ENCODE measurements at regions not wholly inside any gene's neighbourhood (a gene's known extent, or its start where the extent isn't known, plus 50 kb on each side); places are given as distances from the start of the nearest gene placed in this dataset.

GRCh38 chr7:86955895-86956503, 103.5 kb downstream of the ELAPOR2 start:
- H3K4me3 ChIP-seq (replicated peaks in 1 of 2; ENCODE audit: low read depth in 2 of 2, low read length in 2 of 2) = no peak overlapping the region
- no peak for DNase-seq (ENCODE audit: low read depth in 2 of 2)
- no peak for TF ChIP-seq CTCF (IDR thresholded peaks at IDR 0.05; ENCODE audit: low read depth, low read length)

GRCh38 chr7:86954971-86955370, 104.5 kb downstream of the ELAPOR2 start:
- DNase-seq (ENCODE audit: low read depth in 2 of 2) = no peak
- no peak for TF ChIP-seq CTCF (IDR thresholded peaks at IDR 0.05; ENCODE audit: low read depth, low read length)
- no peak overlapping the region for H3K4me3 ChIP-seq (replicated peaks in 1 of 2; ENCODE audit: low read depth in 2 of 2, low read length in 2 of 2)

GRCh38 chr7:86953653-86954336, 105.7 kb downstream of the ELAPOR2 start:
- DNase-seq (ENCODE audit: low read depth in 2 of 2) = no peak
- no peak for TF ChIP-seq CTCF (IDR thresholded peaks at IDR 0.05; ENCODE audit: low read depth, low read length)
- no peak overlapping the region for H3K4me3 ChIP-seq (replicated peaks in 1 of 2; ENCODE audit: low read depth in 2 of 2, low read length in 2 of 2)

- no peak for TF ChIP-seq CTCF (IDR thresholded peaks at IDR 0.05; ENCODE audit: low read depth, low read length)
- no peak overlapping the region for H3K4me3 ChIP-seq (replicated peaks in 1 of 2; ENCODE audit: low read depth in 2 of 2, low read length in 2 of 2)
- no peak for DNase-seq (ENCODE audit: low read depth in 2 of 2)
Observed at GRCh38 chr7:86953219-86953618, 106.2 kb downstream of the ELAPOR2 start.

- TF ChIP-seq CTCF (IDR thresholded peaks at IDR 0.05; ENCODE audit: low read depth, low read length) = no peak
- H3K4me3 ChIP-seq (replicated peaks in 1 of 2; ENCODE audit: low read depth in 2 of 2, low read length in 2 of 2) = no peak overlapping the region
- no peak for DNase-seq (ENCODE audit: low read depth in 2 of 2)
Observed at GRCh38 chr7:86951895-86952294, 107.6 kb downstream of the ELAPOR2 start.

GRCh38 chr7:86950944-86951343, 108.5 kb downstream of the ELAPOR2 start:
- DNase-seq (ENCODE audit: low read depth in 2 of 2) = no peak
- TF ChIP-seq CTCF (IDR thresholded peaks at IDR 0.05; ENCODE audit: low read depth, low read length) = no peak
- no peak overlapping the region for H3K4me3 ChIP-seq (replicated peaks in 1 of 2; ENCODE audit: low read depth in 2 of 2, low read length in 2 of 2)
